GM19328 (cell line): ENCODE measurements at regions not wholly inside any gene's neighbourhood (a gene's known extent, or its start where the extent isn't known, plus 50 kb on each side); places are given as distances from the start of the nearest gene placed in this dataset.

Source experiments
- ATAC-seq: cut with Tn5 transposase; IDR thresholded peaks from one replicate; pipeline ENCODE4 v1.9.1; 2021; ENCODE audit warnings: mild to moderate bottlenecking, moderate library complexity; ENCODE audit not compliant: unreplicated experiment

GRCh38 chr5:2009986-2010914 lies 127.5 kb upstream of the IRX4 start:
- no peak for ATAC-seq

- no peak for ATAC-seq
Observed at GRCh38 chr5:2008851-2009629, 126.3 kb upstream of the IRX4 start.

- no peak for ATAC-seq
Observed at GRCh38 chr5:2007878-2008501, 125.3 kb upstream of the IRX4 start.

GRCh38 chr5:2007496-2007877 lies 124.8 kb upstream of the IRX4 start:
- no peak for ATAC-seq

- no peak for ATAC-seq
Observed at GRCh38 chr5:2006971-2007291, 124.2 kb upstream of the IRX4 start.

GRCh38 chr5:2006193-2006970 lies 123.7 kb upstream of the IRX4 start:
- ATAC-seq: no peak

GRCh38 chr5:2005101-2006041 lies 122.6 kb upstream of the IRX4 start:
- no peak for ATAC-seq

- ATAC-seq: no peak
Observed at GRCh38 chr5:2003690-2004365, 121.1 kb upstream of the IRX4 start.

GRCh38 chr5:2003206-2003605 lies 120.5 kb upstream of the IRX4 start:
- ATAC-seq: no peak

GRCh38 chr5:2001300-2001699 lies 118.6 kb upstream of the IRX4 start:
- ATAC-seq: no peak

- no peak for ATAC-seq
Observed at GRCh38 chr5:2000591-2000990, 117.9 kb upstream of the IRX4 start.

- ATAC-seq: no peak
Observed at GRCh38 chr5:1999794-2000193, 117.1 kb upstream of the IRX4 start.

GRCh38 chr5:1998716-1999317 lies 116.1 kb upstream of the IRX4 start:
- ATAC-seq: no peak

- ATAC-seq: no peak
Observed at GRCh38 chr5:1998348-1998669, 115.6 kb upstream of the IRX4 start.

GRCh38 chr5:1997640-1998347 lies 115.1 kb upstream of the IRX4 start:
- ATAC-seq: no peak

- ATAC-seq: no peak
Observed at GRCh38 chr5:1995491-1995890, 112.8 kb upstream of the IRX4 start.

GRCh38 chr5:1987471-1987870 lies 104.7 kb upstream of the IRX4 start:
- ATAC-seq: no peak

- ATAC-seq: no peak
Observed at GRCh38 chr5:1985781-1986180, 103.1 kb upstream of the IRX4 start.
